ENCODE measurements at regions not wholly inside any gene's neighbourhood (a gene's known extent, or its start where the extent isn't known, plus 50 kb on each side); places are given as distances from the start of the nearest gene placed in this dataset.

DNA sequence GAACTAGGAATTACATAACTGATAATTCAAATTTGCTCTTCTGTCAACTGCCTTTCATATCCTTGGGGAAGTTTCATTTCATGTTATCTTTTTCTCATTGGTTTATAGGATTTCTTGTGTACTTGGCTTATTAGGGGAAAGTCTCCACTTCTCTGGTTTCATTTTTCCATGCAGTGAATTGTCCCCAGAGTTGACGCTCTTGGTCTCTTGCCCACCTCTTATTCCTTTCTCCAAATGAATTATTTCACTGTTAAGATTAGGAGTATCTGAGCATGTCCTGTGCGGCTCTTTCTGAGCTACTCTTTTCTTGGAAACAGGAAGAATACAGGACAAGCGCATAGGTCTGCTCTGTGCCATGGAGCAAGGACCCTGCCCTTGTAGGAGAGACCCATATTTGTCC lies 104.8 kb downstream of the POSTN start:
- TF ChIP-seq, protein P1, sequence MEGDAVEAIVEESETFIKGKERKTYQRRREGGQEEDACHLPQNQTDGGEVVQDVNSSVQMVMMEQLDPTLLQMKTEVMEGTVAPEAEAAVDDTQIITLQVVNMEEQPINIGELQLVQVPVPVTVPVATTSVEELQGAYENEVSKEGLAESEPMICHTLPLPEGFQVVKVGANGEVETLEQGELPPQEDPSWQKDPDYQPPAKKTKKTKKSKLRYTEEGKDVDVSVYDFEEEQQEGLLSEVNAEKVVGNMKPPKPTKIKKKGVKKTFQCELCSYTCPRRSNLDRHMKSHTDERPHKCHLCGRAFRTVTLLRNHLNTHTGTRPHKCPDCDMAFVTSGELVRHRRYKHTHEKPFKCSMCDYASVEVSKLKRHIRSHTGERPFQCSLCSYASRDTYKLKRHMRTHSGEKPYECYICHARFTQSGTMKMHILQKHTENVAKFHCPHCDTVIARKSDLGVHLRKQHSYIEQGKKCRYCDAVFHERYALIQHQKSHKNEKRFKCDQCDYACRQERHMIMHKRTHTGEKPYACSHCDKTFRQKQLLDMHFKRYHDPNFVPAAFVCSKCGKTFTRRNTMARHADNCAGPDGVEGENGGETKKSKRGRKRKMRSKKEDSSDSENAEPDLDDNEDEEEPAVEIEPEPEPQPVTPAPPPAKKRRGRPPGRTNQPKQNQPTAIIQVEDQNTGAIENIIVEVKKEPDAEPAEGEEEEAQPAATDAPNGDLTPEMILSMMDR (IDR thresholded peaks at IDR 0.05; ENCODE audit: extremely low read depth, insufficient read depth, missing control alignments), result no peak
- in situ Hi-C loops (cut with MboI; ENCODE audit: low pct_unique_long_range_greater_than_20kb, low sequenced_read_pairs, unreplicated experiment), result no loop called here

DNA sequence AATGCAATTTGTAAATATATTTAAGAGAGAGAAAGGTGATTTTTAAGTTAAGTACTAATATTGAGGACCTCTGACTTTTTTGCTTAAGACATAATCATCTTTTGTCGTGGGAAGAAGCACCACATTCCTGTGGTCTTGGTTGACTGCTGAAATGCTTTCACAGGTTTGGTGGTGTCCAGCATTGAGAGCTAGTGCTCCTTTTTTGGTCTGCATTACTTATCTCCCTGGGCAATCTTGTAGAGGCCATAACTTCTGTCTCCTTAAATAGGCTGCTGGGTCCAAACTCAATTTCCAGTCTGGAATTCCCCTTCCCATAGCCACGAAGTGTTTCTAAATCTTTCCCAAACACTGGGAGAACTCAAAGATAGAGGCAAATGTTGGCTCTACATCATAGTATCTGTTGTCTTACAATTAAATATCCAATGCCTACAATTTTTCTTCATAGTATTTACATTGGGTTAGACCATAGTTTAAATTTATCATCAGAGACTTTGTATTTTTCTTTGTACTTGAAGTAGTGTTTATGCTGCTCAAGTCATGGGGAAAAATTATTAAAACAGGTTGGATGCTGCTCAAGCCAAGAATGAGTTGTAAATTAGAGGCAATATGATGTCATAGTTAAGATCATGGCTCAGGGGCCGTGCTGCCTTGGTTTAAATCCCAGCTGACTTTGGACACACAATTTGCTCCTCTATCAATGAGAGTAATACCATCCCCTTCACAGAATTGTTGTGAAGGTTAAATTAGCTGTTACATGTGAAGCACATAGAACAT lies 105.6 kb downstream of the POSTN start:
- no peak for DNase-seq (ENCODE audit: low spot score)
- in situ Hi-C loops (cut with MboI; ENCODE audit: low pct_unique_long_range_greater_than_20kb, low sequenced_read_pairs, unreplicated experiment), result no loop called here
- TF ChIP-seq, protein P1 (IDR thresholded peaks at IDR 0.05; ENCODE audit: extremely low read depth, insufficient read depth, missing control alignments), result no peak

More for the DNA sequence above, 104.8 kb downstream of the POSTN start:
- no peak for DNase-seq (ENCODE audit: low spot score)

DNA sequence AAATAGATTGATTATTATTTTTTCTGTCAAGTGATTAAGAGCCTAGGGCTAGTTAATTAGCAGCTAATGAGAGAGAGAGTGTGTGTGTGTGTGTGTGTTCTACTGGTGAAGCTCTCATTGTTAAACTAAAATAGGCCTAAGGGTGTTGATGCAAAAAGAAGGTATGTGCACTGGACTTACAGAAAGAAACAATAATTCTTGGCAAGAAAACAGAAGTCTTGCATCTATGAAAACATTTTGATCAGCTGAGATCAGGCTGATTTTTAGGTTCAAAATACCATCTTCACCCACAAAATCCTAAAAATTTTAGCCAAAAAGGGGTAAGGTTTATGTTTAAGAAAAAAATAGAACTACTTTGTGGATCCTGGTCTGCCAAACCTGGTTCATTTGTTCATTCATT lies 106.5 kb downstream of the POSTN start:
- DNase-seq (ENCODE audit: low spot score), result no peak
- TF ChIP-seq, protein P1 (IDR thresholded peaks at IDR 0.05; ENCODE audit: extremely low read depth, insufficient read depth, missing control alignments), result no peak
- in situ Hi-C loops (cut with MboI; ENCODE audit: low pct_unique_long_range_greater_than_20kb, low sequenced_read_pairs, unreplicated experiment), result no loop called here

DNA sequence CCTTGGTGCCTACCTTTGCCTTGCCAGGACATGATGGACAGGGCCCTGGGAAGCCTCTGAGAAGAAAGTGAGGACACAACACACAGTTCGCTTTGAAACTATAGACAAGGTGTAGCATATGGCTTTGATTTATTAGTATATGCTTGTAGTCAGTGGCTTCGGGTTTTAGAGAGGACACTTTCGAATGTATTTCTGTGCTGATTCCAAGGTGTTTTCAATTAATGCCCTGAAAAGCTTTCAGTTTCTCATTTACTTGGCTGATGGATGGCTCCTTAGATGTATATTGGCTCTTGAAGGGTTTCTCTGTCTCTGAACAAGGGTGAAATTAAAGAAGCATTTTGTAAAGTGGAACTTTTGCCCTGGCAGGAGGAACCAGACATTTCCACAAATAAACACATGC lies 106.9 kb downstream of the POSTN start:
- TF ChIP-seq, protein P1 (IDR thresholded peaks at IDR 0.05; ENCODE audit: extremely low read depth, insufficient read depth, missing control alignments), result no peak
- in situ Hi-C loops (cut with MboI; ENCODE audit: low pct_unique_long_range_greater_than_20kb, low sequenced_read_pairs, unreplicated experiment), result no loop called here
- no peak for DNase-seq (ENCODE audit: low spot score)

DNA sequence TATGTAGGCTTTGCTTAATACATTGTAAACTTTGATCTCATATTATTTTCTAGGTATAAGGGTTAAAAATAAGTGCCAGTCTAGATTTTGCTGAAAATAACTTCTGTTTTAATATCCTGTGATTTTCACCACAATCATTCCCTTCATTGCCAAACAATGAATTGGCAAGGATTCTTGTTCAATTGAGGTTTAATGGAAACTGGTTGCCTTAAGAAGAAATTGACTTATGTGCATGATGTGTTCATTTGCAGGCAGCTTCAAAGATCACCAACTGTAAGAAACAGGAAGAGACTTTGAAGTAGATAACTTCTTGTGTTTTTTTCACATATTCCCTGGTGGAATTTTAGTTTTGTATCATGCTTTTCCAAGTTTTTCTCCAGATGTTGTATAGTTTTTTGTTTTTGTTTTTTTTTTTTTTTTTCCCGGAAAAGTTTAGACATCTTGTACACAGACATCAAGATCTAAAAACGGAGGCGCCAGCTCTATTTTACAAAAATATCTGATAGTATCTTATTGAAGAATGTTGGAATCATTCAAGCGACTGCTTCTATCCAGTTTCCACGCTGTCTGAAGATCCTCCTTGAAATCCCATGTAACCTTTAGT lies 108.3 kb downstream of the POSTN start:
- TF ChIP-seq, protein P1 (IDR thresholded peaks at IDR 0.05; ENCODE audit: extremely low read depth, insufficient read depth, missing control alignments), result no peak
- DNase-seq (ENCODE audit: low spot score), result no peak
- in situ Hi-C loops (cut with MboI; ENCODE audit: low pct_unique_long_range_greater_than_20kb, low sequenced_read_pairs, unreplicated experiment), result no loop called here

DNA sequence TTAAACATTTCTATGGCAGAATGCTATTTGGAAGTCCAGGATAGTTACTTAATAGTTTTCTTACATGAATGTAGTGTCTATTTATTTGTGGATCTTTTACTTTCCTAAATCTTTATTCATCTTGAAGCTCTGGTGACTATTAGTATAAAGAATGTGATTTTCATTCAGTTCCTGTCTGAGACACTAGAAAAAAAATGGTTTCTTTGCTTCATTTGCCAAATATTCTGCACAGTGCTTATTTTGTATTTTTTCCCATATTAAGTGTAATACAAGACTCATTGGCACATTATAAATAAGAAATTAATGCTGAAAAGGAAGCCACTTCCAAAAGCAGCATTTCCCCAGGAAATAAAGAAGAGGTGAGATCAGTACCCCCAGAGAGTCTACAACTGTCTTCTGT lies 109.8 kb downstream of the POSTN start:
- no peak for DNase-seq (ENCODE audit: low spot score)
- in situ Hi-C loops (cut with MboI; ENCODE audit: low pct_unique_long_range_greater_than_20kb, low sequenced_read_pairs, unreplicated experiment), result no loop called here
- TF ChIP-seq, protein P1 (IDR thresholded peaks at IDR 0.05; ENCODE audit: extremely low read depth, insufficient read depth, missing control alignments), result no peak
